GM12874 (cell line): ENCODE measurements at regions not wholly inside any gene's neighbourhood (a gene's known extent, or its start where the extent isn't known, plus 50 kb on each side); places are given as distances from the start of the nearest gene placed in this dataset.

Source experiments
- TF ChIP-seq, protein P1 (sequence below): IDR thresholded peaks from 2 replicates; pipeline ENCODE4 v1.5.1; 2011; ENCODE audit warnings: low read depth, mild to moderate bottlenecking, control low read depth, low read length, moderate library complexity; ENCODE audit not compliant: insufficient read depth

DNA sequence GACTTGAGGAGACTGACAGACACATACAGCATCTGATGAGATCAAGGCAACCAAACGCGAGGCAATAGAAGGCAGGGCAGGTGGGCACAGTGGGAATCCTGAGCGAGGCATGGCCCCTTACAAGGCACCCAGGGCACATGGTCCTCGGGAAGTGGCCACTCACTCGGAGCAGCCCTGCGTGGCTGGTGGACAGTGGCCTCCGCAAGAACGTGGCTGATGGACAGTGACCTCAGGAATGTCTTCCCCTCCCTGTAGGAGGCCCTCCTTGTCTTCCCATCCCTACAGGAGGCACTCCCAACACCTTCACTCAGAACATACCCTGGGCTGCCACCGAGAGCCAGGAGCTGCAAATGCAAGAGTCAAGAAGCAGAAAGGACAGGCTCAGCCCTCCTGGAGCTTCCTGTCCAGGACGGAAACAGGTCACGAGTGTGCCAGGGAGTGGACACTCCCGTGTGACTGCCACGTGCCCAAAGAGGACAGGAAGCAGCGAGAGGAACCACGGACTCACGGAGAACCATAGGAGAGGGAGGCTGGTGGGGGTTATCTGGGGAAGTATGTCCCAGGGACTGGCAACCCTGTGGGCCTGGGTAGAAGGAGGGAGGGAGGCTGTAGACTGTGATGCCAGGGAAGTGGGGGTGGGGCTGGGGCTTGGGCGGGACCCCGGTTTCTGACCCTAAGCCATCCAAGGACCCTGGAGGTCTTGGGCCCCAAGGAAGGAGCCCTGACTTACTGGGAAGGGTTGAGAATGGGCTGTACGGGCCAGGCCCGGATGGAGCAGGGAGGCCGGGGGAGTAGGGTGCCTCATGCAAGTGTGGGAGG, 321.9 kb upstream of the IRX4 start:
- TF ChIP-seq, protein P1, sequence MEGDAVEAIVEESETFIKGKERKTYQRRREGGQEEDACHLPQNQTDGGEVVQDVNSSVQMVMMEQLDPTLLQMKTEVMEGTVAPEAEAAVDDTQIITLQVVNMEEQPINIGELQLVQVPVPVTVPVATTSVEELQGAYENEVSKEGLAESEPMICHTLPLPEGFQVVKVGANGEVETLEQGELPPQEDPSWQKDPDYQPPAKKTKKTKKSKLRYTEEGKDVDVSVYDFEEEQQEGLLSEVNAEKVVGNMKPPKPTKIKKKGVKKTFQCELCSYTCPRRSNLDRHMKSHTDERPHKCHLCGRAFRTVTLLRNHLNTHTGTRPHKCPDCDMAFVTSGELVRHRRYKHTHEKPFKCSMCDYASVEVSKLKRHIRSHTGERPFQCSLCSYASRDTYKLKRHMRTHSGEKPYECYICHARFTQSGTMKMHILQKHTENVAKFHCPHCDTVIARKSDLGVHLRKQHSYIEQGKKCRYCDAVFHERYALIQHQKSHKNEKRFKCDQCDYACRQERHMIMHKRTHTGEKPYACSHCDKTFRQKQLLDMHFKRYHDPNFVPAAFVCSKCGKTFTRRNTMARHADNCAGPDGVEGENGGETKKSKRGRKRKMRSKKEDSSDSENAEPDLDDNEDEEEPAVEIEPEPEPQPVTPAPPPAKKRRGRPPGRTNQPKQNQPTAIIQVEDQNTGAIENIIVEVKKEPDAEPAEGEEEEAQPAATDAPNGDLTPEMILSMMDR, result no peak

DNA sequence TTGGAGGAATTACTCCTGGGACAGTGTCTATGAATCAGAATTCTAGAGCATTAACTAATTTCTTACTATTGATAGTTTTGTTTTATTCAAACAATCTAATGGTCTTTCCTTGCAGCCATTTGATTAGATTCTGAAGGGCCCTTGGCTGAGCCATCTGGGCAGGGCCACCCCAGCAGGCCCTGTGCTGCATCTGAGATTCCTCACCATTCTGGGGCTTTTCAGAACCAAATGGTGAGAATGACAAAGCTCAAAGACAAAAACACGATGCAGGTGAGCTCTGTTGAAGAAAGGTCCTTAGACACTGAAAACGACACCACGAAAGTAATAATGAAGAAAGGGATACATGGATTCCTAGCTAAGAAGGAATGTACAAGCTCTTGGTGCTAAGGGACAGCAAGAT, 321.0 kb upstream of the IRX4 start:
- TF ChIP-seq, protein P1, result no peak

DNA sequence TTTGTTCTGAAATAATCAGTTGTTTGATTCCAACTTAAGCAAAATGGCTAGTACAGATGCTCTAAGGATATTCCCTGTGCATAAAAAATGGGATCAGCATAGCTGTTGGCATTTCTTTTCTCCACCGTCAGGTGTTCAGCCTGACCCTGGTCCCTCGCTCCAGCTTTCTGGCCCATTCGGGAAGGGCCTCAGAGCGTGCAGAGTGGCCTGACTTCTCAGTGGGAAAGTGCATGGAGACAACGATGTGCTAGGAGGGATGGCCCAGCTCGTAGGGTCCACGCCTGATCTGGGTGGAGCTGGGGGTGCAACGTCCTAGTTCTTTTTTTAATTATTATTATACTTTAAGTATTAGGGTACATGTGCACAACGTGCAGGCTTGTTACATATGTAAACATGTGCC, 319.1 kb upstream of the IRX4 start:
- TF ChIP-seq, protein P1, result no peak

DNA sequence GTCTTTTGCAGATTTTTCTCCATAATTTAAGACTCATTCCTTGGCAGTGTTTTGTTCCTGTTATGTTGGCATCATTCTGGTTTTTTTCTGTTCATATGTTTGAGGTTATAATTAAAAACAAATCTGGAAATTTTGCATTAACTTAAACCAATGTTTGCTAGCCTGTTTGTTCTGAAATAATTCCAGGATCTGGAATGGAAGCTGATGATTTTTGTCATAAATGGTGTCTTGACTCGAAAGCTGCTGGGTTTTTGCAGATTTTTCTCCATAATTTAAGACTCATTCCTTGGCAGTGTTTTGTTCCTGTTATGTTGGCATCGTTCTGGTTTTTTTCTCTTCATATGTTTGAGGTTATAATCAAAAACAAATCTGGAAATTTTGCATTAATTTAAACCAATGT, 318.7 kb upstream of the IRX4 start:
- TF ChIP-seq, protein P1, result no peak

DNA sequence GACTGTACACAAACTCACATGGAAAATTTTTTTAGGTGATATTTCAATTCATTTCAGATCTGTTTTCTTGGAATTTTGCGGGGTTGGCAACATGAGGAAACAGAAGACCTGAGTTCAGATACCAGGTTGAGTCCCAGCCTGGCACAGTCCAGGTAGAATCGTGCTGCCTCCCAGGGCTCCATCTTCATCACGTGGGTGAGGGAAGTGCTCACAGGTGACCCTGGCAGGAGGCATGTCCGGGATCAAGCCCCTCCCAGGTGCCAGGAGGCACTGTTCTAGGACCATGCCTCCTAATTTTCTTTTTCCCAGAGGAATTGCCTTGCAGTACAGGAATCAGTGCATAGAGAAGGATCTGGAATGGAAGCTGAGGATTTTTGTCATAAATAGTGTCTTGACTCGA, 318.3 kb upstream of the IRX4 start:
- TF ChIP-seq, protein P1, result no peak

DNA sequence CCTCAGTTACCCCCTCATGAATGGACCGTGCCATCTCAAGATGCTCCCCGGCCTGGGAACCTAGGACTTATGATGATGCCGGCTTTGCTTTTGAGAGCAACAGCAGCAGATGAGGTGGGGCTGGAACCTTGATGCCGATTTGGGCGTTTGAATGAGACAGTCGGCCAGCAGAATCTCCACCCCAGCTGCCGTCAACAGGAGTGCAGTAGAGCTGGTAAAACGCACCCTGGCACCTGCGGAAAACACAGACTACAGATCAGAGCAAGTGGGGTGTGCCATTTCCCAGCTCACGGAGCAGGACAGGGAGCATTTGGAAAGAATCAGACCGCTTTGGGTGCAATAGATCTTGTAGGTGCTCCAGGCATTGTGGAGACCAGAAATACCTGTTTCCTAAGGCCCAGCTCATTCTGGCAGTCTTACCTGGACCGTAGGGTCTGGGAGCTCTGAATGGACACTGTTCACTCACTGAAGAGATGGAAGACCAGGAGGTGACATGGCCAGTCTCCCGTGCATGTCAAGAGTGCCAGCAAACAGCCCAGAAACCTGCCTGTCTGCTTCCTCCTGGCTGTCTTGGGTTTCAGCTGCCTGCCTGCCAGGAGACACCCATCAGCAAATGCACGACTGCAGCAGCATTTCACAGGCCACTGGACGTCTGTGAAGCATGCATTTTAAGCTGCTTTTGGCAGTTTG, 317.7 kb upstream of the IRX4 start:
- TF ChIP-seq, protein P1, result no peak

DNA sequence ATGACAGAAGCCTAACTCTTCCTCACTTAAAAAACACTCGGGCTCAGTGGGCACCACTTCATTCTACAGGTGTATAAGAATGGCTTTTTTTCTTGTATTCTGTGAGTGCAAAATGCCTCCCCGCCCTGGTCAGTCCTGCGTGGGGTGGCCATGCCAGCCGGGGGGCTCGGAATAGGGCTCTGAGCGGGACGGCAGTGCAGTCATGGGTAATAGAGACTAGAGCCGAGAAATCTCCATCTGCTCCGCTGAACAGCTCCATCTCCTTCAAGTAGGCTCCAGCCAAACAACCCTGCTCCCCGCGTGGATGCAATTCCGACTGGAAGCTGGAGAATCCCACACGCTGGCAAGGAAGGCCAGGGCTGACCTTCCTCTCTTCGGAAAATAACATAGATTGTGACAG, 317.0 kb upstream of the IRX4 start:
- TF ChIP-seq, protein P1, result no peak
